ENCODE measurements at regions not wholly inside any gene's neighbourhood (a gene's known extent, or its start where the extent isn't known, plus 50 kb on each side); places are given as distances from the start of the nearest gene placed in this dataset.

GRCh38 chr15:99440551-99441443 is 125.0 kb upstream of the MEF2A start:
- intact Hi-C loops (cut with DNase I): loop anchor here (5.0 kb wide), 1 partner anchor 187 kb away; no protein-coding TSS in a partner anchor
- no peak for ATAC-seq
- peak; percentile 47 for DNase-seq (ENCODE audit: missing footprints)

- ATAC-seq: no peak
- intact Hi-C loops (cut with DNase I): loop anchor here (5.0 kb wide), 1 partner anchor 186 kb away; no protein-coding TSS in a partner anchor
- peak; percentile 27 for DNase-seq (ENCODE audit: missing footprints)
These were observed 124.4 kb upstream of the MEF2A start for GRCh38 chr15:99441444-99441800.

DNA sequence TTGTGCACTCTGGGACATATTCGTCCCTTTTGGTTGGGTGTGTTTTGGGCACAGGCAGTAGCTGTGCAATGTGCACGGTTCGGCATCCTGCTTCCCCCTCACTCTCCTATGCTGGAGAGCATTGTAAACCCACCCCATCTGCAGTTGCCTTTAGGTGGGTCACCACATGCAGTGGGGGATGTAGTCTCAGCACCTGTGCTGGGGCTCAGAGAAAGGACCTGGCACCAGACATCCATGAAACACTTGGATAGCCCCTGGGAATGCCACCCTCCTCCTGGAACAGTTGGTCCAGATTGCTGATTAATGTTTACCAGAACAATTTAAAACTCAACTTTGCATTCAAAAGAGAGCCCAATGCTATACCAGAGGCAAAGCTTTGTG is 123.9 kb upstream of the MEF2A start:
- intact Hi-C loops (cut with DNase I): loop anchor here (5.0 kb wide), 1 partner anchor 185 kb away; no protein-coding TSS in a partner anchor
- DNase-seq (ENCODE audit: missing footprints) (no peak), ATAC-seq (no peak)

GRCh38 chr15:99442252-99442897 is 123.4 kb upstream of the MEF2A start:
- intact Hi-C loops (cut with DNase I): loop anchor here (5.0 kb wide), 1 partner anchor 185 kb away; no protein-coding TSS in a partner anchor
- ATAC-seq: peak; percentile 89

DNA sequence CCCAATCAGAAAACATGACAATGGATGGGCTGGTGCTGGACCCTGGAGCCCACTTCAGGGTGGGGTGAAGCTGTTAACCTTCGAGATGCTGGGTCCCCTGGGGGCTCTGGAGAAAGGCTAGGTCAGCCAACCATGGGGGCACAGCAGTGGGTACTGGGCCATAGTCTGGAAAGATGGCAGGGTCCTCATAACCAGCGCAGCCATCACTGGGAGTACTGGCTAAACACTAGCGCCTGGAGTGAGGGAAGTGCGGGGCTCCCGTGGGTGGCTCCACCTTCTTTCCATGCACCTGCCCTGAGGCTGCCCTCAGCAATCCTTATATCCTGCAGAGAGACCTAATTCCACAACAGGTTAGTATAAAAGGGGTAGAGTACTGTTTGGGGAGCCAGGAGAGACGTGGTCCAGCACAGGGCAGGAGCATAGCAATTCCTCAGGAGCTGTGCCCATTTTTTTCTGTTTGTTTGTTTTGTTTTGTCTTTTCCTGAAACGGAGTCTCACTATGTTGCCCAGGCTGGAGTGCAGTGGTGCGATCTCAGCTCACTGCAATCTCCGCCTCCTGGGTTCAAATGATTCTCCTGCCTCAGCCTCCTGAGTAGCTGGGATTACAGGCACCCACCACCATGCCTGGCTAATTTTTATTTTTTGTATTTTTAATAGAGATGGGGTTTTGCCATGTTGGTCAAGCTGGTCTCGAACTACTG is 122.6 kb upstream of the MEF2A start:
- ATAC-seq (no peak), DNase-seq (ENCODE audit: missing footprints) (peak; percentile 31)
- intact Hi-C loops (cut with DNase I): loop anchor here (5.0 kb wide), 1 partner anchor 184 kb away; no protein-coding TSS in a partner anchor

More at GRCh38 chr15:99442252-99442897, 123.4 kb upstream of the MEF2A start:
- peak; percentile 77 for DNase-seq (ENCODE audit: missing footprints)

- ATAC-seq (no peak), DNase-seq (ENCODE audit: missing footprints) (peak; percentile 41)
- intact Hi-C loops (cut with DNase I): loop anchor here (5.0 kb wide), 1 partner anchor 183 kb away; no protein-coding TSS in a partner anchor
These were observed 121.9 kb upstream of the MEF2A start for GRCh38 chr15:99443768-99444446.

DNA sequence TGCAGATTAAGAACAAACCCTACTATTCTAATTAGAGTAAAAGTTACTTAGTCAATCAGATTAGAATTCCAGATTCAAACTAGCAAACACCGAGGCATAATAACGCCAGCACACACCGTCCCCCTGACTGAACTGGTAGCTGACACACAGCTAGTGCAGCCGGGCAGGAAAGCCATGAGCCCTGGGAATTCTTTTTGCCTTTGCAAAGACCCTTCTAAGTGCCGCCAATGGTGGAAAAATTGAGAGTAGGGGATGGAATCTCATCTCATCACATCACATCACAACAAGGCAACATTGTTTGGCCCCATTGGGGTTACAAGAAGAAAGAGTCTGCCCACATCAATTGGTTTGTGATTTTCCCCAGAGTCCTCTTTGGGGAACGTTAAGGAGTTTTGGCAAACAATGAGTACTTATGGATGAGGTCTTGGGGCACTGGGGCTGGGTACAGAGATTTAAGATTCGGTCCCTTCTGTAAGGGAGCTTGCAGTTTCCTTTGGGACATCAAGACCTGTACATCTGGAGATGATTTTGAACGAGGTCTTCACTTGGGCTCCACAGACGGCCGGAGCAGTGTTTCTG is 120.4 kb upstream of the MEF2A start:
- DNase-seq (ENCODE audit: missing footprints) (no peak), ATAC-seq (no peak)
- intact Hi-C loops (cut with DNase I): no loop called here

GRCh38 chr15:99446565-99447496 is 119.0 kb upstream of the MEF2A start:
- intact Hi-C loops (cut with DNase I): no loop called here
- DNase-seq (ENCODE audit: missing footprints) (peak; percentile 52), ATAC-seq (no peak)

- DNase-seq (ENCODE audit: missing footprints) (peak; percentile 28), ATAC-seq (no peak)
- intact Hi-C loops (cut with DNase I): no loop called here
These were observed 118.0 kb upstream of the MEF2A start for GRCh38 chr15:99447497-99448371.

DNA sequence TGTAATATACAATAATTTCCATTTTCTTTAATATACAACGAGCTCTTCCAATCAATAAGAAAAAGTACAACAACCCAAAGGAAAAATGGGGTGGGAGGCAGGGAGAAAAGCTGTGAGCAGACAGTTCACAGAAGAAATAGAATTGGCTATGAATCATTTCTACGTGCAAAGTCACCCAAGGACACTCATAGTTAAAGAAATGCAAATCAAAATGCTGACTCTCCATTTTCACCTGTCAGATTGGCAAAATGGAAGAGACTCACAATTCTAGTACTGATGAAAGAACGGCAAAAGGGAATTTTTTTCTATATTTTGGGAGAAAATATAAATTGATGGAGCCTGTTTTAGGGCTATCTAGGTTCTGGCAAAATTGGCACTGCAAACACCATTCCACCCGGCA is 116.3 kb upstream of the MEF2A start:
- intact Hi-C loops (cut with DNase I): no loop called here
- ATAC-seq: no peak
- no peak for DNase-seq (ENCODE audit: missing footprints)

GRCh38 chr15:99450896-99451358 is 114.9 kb upstream of the MEF2A start:
- intact Hi-C loops (cut with DNase I): loop anchor here (5.0 kb wide), 2 partner anchors 36 to 251 kb away; no protein-coding TSS in a partner anchor
- DNase-seq (ENCODE audit: missing footprints): peak; percentile 83
- no peak for ATAC-seq

- peak; percentile 30 for DNase-seq (ENCODE audit: missing footprints)
- ATAC-seq: no peak
- intact Hi-C loops (cut with DNase I): loop anchor here (5.0 kb wide), 2 partner anchors 36 to 251 kb away; no protein-coding TSS in a partner anchor
These were observed 114.3 kb upstream of the MEF2A start for GRCh38 chr15:99451484-99451883.

DNA sequence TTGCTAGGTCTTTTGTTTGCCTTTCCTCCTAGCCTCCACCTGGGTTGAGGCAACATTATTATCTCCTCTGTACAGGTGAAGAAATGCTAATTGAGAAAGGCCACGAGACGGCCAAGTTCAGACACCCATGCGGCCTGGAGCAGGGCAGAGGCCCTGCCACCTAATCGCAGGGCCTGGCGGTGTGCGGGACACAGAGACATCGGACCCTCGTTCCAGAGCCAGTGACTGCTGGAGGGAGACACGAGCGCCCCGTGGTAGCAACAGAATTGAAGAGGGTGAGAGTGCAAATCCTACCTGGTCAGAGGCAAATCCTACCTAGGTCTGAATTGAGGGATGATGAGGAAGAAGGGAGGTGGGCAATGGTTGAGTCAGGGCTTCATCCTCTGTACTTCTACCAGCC is 113.8 kb upstream of the MEF2A start:
- peak; percentile 42 for DNase-seq (ENCODE audit: missing footprints)

GRCh38 chr15:99452728-99453636 is 112.8 kb upstream of the MEF2A start:
- DNase-seq (ENCODE audit: missing footprints): peak; percentile 95
- intact Hi-C loops (cut with DNase I): loop anchor here (5.0 kb wide), 2 partner anchors 34 to 249 kb away; no protein-coding TSS in a partner anchor

More for the DNA sequence above, 113.8 kb upstream of the MEF2A start:
- no peak for ATAC-seq
- intact Hi-C loops (cut with DNase I): loop anchor here (5.0 kb wide), 2 partner anchors 35 to 250 kb away; no protein-coding TSS in a partner anchor

GRCh38 chr15:99453637-99454030 is 112.2 kb upstream of the MEF2A start:
- intact Hi-C loops (cut with DNase I): loop anchor here (2.0 to 5.0 kb wide), 4 partner anchors 19 to 249 kb away; no protein-coding TSS in a partner anchor
- DNase-seq (ENCODE audit: missing footprints): no peak
- ATAC-seq: no peak

More at GRCh38 chr15:99452728-99453636, 112.8 kb upstream of the MEF2A start:
- peak; percentile 30 for ATAC-seq
